IPS-20b (cell line): ENCODE measurements at regions not wholly inside any gene's neighbourhood (a gene's known extent, or its start where the extent isn't known, plus 50 kb on each side); places are given as distances from the start of the nearest gene placed in this dataset.

Experiments
- H3K27ac ChIP-seq: one replicate; pipeline ENCODE4 v1.5.1; 2013; ENCODE audit warnings: low read length
- H3K27me3 ChIP-seq: 2 replicates; pipeline ENCODE4 v1.6.1; 2013; ENCODE audit warnings: mild to moderate bottlenecking, low read length, inconsistent platforms; ENCODE audit not compliant: insufficient read depth
- H3K36me3 ChIP-seq: 2 replicates; pipeline ENCODE4 v1.6.1; 2013; ENCODE audit warnings: low read depth, mild to moderate bottlenecking, inconsistent platforms, low read length, moderate library complexity; ENCODE audit not compliant: insufficient read depth
- H3K4me1 ChIP-seq: 2 replicates; pipeline ENCODE4 v1.6.1; 2013; ENCODE audit warnings: mild to moderate bottlenecking, control low read depth, inconsistent platforms, low read length, moderate library complexity; ENCODE audit not compliant: insufficient read depth
- H3K4me3 ChIP-seq: 2 replicates; pipeline ENCODE4 v1.5.1; 2013; ENCODE audit warnings: mild to moderate bottlenecking, low read length, inconsistent platforms
- H3K9ac ChIP-seq: 2 replicates; pipeline ENCODE4 v1.6.1; 2013; ENCODE audit warnings: low read depth, mild to moderate bottlenecking, inconsistent platforms, low read length, moderate library complexity
- H3K9me3 ChIP-seq: 2 replicates; pipeline ENCODE4 v1.6.1; 2013; ENCODE audit warnings: mild to moderate bottlenecking, low read depth, low read length, inconsistent platforms; ENCODE audit not compliant: insufficient read depth

DNA sequence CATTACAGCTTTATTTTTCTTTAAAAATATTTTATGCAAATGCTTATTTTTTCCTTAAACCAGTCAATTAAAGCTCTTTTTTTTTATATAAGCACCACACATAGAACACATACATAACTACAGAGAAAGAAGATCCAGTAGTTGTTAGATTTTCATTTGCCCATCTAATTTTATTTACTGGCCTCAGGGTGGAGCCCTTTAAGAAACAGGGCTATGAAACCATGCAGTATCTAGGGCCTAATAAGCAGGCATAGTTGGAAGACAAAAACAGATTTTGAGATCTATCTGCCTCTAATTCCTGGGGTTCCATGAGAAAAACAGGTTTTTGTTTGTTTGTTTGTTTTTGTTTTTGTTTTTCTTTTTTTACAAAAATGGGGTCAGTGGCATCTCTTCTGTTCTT lies 120.6 kb downstream of the BCHE start:
- no peaks in the 10 kb centered on the region for H3K27me3 ChIP-seq
- no peak overlapping the region for H3K9ac ChIP-seq
- no peaks in the 10 kb centered on the region for H3K36me3 ChIP-seq
- H3K9me3 ChIP-seq, result peaks cover 6% of the 10 kb centered on the region; the same call in 1 of the 2 replicates
- H3K4me1 ChIP-seq, result no peaks in the 10 kb centered on the region
- no peak overlapping the region for H3K4me3 ChIP-seq
- H3K27ac ChIP-seq, result no peak overlapping the region

DNA sequence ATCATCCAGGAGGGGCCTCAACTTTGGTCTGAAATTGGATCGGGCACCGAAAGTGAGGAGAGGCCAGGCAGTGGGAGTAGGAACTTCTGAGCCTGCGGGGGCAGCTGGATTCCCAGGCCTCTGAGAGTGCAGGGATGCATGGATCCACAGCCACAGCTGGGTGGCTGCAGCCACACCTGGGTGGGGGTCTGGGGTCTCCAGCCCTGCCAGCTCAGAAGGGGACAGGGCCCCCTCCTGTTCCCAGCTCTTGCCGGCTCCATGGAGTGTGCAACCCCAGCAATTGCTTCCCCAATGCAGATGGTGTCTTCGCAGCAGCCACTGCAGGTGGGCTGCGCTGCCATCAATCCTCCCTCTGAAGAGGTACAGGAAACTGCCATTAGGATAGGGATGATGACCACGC lies 123.7 kb downstream of the BCHE start:
- no peaks in the 10 kb centered on the region for H3K9me3 ChIP-seq

DNA sequence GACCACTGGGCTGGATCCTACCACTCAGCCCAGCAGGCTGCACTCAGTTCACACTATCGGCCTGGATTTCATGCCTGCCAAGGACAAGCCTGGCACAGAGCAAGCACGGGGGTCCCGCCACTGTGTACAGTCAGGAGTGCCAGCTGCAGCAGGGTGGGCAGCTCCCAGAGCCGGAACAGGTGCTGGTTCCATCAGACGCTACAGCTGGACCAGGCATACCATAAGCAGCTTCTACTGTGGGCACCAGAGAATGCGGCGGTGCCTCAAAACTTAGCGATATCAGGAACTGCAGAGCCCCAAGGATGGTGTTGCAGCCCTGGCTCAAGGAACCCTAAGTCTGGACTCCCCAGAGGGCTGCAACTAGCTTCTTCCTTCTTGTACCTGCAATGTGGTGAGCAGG lies 124.8 kb downstream of the BCHE start:
- Histone ChIP-seq H3K27me3 (no peaks in the 10 kb centered on the region), H3K36me3 (no peaks in the 10 kb centered on the region), H3K9ac (no peak overlapping the region), H3K27ac (no peak overlapping the region), H3K4me1 (no peaks in the 10 kb centered on the region), H3K9me3 (no peaks in the 10 kb centered on the region), H3K4me3 (no peak overlapping the region)

More for the DNA sequence above, 123.7 kb downstream of the BCHE start:
- Histone ChIP-seq H3K27me3 (no peaks in the 10 kb centered on the region), H3K4me3 (no peak overlapping the region), H3K36me3 (no peaks in the 10 kb centered on the region), H3K9ac (no peak overlapping the region), H3K27ac (no peak overlapping the region), H3K4me1 (no peaks in the 10 kb centered on the region)

DNA sequence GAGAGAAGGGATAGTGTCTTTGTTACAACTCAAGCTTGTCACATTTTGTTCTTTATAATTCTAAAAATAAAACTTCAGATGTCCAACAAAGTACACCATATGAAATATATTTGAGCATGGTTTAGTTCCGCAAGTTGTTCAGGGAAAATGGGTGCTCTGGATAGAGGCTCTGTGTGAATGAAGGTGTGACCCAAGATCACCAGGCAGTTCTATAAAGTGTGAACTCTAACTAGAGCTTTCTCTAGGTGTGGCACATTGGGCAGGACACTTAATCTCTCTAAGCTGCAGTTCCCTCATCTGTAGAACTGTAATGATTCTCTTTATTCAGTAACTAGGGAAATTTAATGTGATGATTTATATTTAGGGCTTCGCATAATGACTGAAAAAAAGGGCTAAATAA lies 139.3 kb downstream of the BCHE start:
- Histone ChIP-seq H3K4me1 (no peaks in the 10 kb centered on the region), H3K36me3 (no peaks in the 10 kb centered on the region), H3K9ac (no peak overlapping the region), H3K27me3 (no peaks in the 10 kb centered on the region), H3K4me3 (no peak overlapping the region), H3K27ac (no peak overlapping the region), H3K9me3 (peaks cover 8% of the 10 kb centered on the region)

DNA sequence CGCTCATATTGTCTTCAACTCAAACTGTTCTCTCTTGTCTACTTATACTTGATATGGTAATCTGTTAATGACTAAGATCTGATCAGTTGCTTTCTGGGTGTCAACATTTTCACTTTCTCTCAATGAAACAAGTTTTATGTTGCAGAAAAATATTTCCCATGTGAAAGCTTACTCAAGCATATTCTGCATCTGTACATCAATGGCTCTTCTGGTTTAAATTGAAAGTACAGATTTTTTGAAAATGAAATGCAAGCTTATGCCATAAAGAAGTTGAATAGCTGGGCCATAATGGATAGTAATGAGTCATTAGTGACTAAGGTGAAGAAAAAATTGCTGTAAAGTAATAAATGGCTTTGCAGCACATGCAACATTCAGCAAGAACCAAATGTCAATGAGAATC lies 140.7 kb downstream of the BCHE start:
- Histone ChIP-seq H3K27ac (no peak overlapping the region), H3K9ac (no peak overlapping the region), H3K27me3 (no peaks in the 10 kb centered on the region), H3K9me3 (peaks cover 21% of the 10 kb centered on the region), H3K4me1 (no peaks in the 10 kb centered on the region), H3K4me3 (no peak overlapping the region), H3K36me3 (no peaks in the 10 kb centered on the region)

DNA sequence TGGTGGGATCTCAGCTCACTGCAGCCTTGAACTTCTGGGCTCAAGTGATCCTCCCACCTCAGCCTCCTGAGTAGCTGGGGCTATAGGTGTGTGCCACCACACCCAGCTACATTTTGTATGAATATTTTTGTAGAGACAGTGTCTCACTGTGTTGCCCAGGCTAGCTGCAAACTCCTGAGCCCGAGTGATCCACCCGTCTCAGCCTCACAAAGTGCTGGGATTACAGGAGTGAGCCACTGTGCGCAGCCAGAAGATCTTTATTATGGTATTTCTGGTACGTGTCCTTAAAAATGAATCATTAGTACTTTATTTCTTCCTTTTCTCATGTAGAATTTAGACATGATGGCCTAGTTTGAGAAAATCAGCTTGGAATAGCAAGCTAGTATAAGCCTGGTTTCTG lies 153.3 kb downstream of the BCHE start:
- Histone ChIP-seq H3K9me3 (no peaks in the 10 kb centered on the region), H3K4me3 (no peak overlapping the region), H3K4me1 (no peaks in the 10 kb centered on the region), H3K27ac (no peak overlapping the region), H3K9ac (no peak overlapping the region), H3K36me3 (no peaks in the 10 kb centered on the region), H3K27me3 (no peaks in the 10 kb centered on the region)

DNA sequence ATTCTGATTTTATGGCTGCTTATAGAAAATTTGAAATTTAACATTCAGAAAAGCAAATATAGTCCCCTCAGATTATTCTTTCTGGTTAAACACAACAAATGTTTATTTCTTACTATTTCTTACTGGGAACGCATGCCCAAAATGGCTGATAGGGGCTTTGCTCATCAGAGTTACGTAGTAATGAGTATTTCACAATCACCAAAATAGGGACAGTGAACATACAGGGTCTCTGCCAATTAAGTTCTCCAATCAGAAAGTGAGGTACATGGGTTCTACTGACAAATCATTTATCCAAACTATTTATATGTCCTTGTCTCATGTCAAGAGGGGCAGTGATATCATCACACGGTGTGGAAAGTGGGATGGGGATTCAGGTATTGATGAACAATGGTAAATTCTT lies 154.5 kb downstream of the BCHE start:
- H3K9me3 ChIP-seq, result no peaks in the 10 kb centered on the region
- no peaks in the 10 kb centered on the region for H3K36me3 ChIP-seq
- no peak overlapping the region for H3K27ac ChIP-seq
- no peak overlapping the region for H3K9ac ChIP-seq
- no peaks in the 10 kb centered on the region for H3K4me1 ChIP-seq
- no peak overlapping the region for H3K4me3 ChIP-seq
- no peaks in the 10 kb centered on the region for H3K27me3 ChIP-seq

DNA sequence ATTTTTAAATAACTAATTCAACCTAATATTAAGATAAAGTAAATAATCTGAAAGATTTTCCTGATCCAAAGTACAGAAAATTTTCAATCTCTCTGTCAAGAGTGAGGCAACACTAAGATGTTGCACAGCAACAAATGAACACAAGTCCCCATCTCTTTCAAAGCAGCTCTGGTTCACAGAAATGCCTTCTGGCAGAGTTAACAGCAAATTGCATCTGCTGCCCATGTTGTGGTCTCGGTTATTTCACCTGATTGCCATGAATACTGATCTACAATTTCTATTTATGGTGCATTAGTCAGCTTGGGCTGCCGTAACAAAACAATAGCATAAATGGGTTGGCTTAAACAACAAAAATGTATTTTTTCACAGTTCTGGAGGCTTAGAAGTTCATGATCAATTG lies 167.3 kb downstream of the BCHE start:
- Histone ChIP-seq H3K9ac (no peak overlapping the region), H3K4me1 (no peaks in the 10 kb centered on the region), H3K27me3 (no peaks in the 10 kb centered on the region), H3K36me3 (no peaks in the 10 kb centered on the region), H3K4me3 (no peak overlapping the region), H3K27ac (no peak overlapping the region), H3K9me3 (peaks cover 11% of the 10 kb centered on the region; the same call in 1 of the 2 replicates)

DNA sequence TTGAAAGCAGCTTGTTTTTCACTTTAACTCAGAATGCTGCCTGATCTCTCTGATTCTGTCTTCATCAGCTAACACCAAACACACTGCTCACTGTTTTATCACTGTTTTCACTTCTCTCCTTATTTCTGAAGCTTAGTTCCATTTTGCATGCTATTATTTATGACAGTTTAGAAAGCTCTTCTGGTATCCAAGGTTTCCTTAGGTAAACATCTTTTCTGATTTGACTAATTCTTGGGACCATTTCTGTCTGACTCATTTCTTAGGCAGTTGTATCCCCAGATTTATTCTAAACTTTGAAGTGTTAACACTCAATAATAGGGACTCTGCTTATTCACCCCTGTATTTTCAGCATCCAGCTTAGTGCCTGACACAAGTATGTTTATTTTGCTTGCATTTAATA lies 167.7 kb downstream of the BCHE start:
- Histone ChIP-seq H3K4me3 (no peak overlapping the region), H3K36me3 (no peaks in the 10 kb centered on the region), H3K9me3 (peaks cover 6% of the 10 kb centered on the region; the same call in 1 of the 2 replicates), H3K27me3 (no peaks in the 10 kb centered on the region), H3K27ac (no peak overlapping the region), H3K9ac (no peak overlapping the region), H3K4me1 (no peaks in the 10 kb centered on the region)

DNA sequence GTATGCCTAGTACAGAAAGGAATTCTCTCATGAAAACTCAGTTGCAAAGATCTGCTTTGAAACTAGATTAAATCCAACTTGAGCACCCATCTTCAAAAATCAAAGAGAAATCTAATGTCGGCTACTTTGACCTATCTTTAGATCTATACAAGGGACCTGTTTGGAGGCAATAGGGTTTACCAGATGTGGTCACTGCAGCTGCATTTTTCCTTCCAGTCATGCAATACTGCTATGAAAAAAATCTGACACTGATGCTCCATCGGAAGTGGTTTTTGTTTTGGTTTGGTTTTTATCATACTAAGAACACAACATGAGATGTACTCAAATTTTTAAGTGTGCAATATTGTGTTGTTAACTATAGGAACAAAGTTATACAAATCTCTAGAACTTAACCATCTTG lies 169.5 kb downstream of the BCHE start:
- Histone ChIP-seq H3K27ac (no peak overlapping the region), H3K4me3 (no peak overlapping the region), H3K36me3 (no peaks in the 10 kb centered on the region), H3K9me3 (no peaks in the 10 kb centered on the region), H3K4me1 (no peaks in the 10 kb centered on the region), H3K27me3 (no peaks in the 10 kb centered on the region), H3K9ac (no peak overlapping the region)

DNA sequence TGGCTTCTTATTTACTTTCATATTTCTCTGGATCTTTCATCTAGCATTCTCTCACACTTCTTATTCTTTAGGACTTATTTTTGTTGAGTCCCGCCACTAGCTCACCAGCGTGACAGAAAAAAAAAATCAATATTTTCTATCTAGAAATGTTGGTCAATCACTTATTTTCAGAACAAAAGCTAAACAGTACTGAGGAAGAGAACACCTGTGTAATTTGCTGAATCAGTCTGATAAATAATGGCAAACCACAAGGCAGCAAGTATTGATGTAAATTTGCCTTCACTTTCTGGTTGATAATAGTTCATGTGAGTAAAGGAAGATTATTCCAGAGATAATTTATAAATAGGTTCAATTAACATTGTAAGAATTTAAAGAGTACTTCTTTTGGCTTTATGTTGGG lies 179.2 kb downstream of the BCHE start:
- Histone ChIP-seq H3K9ac (no peak overlapping the region), H3K4me1 (no peaks in the 10 kb centered on the region), H3K4me3 (no peak overlapping the region), H3K36me3 (no peaks in the 10 kb centered on the region), H3K9me3 (no peaks in the 10 kb centered on the region), H3K27ac (no peak overlapping the region), H3K27me3 (no peaks in the 10 kb centered on the region)

DNA sequence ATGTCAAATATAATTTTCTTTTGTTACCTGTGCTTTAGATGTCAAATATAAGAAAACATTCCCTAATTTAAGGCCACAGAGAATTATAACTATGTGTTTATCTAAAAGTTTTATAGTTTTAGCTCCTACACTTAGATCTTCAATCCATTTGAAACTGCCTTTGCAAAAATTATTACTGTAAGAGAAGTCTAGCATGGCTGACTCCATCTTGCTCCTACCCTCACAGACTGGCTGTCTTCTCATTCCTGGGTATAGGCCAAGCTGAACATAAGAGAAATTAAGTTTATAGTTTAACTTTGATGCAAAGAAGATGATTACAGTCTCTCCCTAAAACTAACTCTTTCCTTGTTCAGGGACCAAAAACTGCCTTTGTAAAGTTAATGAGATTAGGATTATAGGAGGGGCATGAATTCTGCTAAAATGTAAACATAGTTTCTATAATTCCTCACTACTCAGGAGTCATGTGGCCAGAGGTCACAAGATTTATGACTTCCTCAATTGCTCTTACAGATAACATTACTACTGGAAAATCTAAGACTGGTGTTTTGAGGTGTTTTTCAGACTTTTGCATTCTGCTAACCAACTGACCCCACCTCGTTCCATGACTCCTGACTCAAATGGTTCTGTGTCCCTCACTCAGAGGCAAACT lies 184.0 kb downstream of the BCHE start:
- H3K9ac ChIP-seq, result no peak overlapping the region

More for the DNA sequence above, 184.0 kb downstream of the BCHE start:
- no peaks in the 10 kb centered on the region for H3K36me3 ChIP-seq
- no peak overlapping the region for H3K4me3 ChIP-seq
- H3K27ac ChIP-seq, result no peak overlapping the region
- no peaks in the 10 kb centered on the region for H3K9me3 ChIP-seq
- no peaks in the 10 kb centered on the region for H3K27me3 ChIP-seq
- no peaks in the 10 kb centered on the region for H3K4me1 ChIP-seq
